H1 (cell line): ENCODE measurements at regions not wholly inside any gene's neighbourhood (a gene's known extent, or its start where the extent isn't known, plus 50 kb on each side); places are given as distances from the start of the nearest gene placed in this dataset.

ENCODE experiments used
- CTCF ChIA-PET: fragments of 300-600 bp; sonication (Branson Sonifier 250); formaldehyde crosslinking; loops from one replicate; lab custom pipeline; 2021; ENCODE audit not compliant: partially characterized antibody; lab: Charles Lee
- POLR2A ChIA-PET: fragments of 300-600 bp; sonication (Branson Sonifier 250); formaldehyde crosslinking; loops from one replicate; lab custom pipeline; 2021; ENCODE audit warnings: inconsistent platforms; ENCODE audit not compliant: partially characterized antibody; lab: Charles Lee
- DNase-seq, 2 experiments: peaks; one replicate each; pipeline versions ENCODE4 v3.0.0 to v3.0.0-alpha.2; 2010 to 2022; ENCODE audit warnings: low spot score in 2 of 2, low read depth in 1 of 2, mixed read lengths in 1 of 2
- FAIRE-seq: peaks from 2 replicates; lab custom pipeline; 2011; peaks lifted over from hg19 to GRCh38; lab: Jason Lieb, UNC
- H2AFZ ChIP-seq: 2 replicates; pipeline ENCODE4 v1.8.1; 2012; ENCODE audit warnings: low read length, inconsistent platforms
- H2AK5ac ChIP-seq: 2 replicates; pipeline ENCODE4 v1.6.1; 2013; ENCODE audit warnings: low read depth, low read length
- H2BK120ac ChIP-seq: replicated peaks from 2 replicates; pipeline ENCODE3; 2013; ENCODE audit warnings: low read depth, low read length, inconsistent platforms
- H2BK12ac ChIP-seq: 2 replicates; pipeline ENCODE4 v1.6.1; 2013; ENCODE audit warnings: low read depth, low read length
- H2BK15ac ChIP-seq: 2 replicates; pipeline ENCODE4 v1.6.1; 2013; ENCODE audit warnings: low read length
- H2BK20ac ChIP-seq: 2 replicates; pipeline ENCODE4 v1.6.1; 2013; ENCODE audit warnings: low read length
- H2BK5ac ChIP-seq: 2 replicates; pipeline ENCODE4 v1.6.1; 2013; ENCODE audit warnings: low read depth, low read length
- H3K14ac ChIP-seq: 2 replicates; pipeline ENCODE4 v1.6.1; 2013; ENCODE audit warnings: inconsistent platforms; ENCODE audit not compliant: insufficient read length
- H3K18ac ChIP-seq: 2 replicates; pipeline ENCODE4 v1.6.1; 2013; ENCODE audit warnings: low read length; ENCODE audit errors: extremely low read depth
- H3K23ac ChIP-seq: 2 replicates; pipeline ENCODE4 v1.6.1; 2013; ENCODE audit warnings: inconsistent platforms; ENCODE audit not compliant: insufficient read length
- H3K23me2 ChIP-seq: 2 replicates; pipeline ENCODE4 v1.6.1; 2013; ENCODE audit warnings: low read depth, low read length
- H3K27ac ChIP-seq: 2 replicates; pipeline ENCODE4 v1.6.1; 2011; ENCODE audit warnings: low read depth, low read length, inconsistent platforms
- H3K27me3 ChIP-seq, 4 experiments: replicated peaks in 1 of 4; 1 replicate in 1 of 4; 2 replicates in 3 of 4; pipeline versions ENCODE4 v1.6.1 to v1.8.1; 2011 to 2013; ENCODE audit warnings: low read length in 3 of 4, mild to moderate bottlenecking in 3 of 4, inconsistent platforms in 2 of 4, mixed read lengths in 2 of 4, moderate library complexity in 1 of 4; ENCODE audit not compliant: control insufficient read depth in 3 of 4, insufficient read depth in 3 of 4; ENCODE audit errors: extremely low read depth in 1 of 4
- H3K36me3 ChIP-seq, 4 experiments: 2 replicates each; pipeline versions ENCODE4 v1.6.1 to v1.8.1; 2011 to 2013; ENCODE audit warnings: mild to moderate bottlenecking in 4 of 4, low read length in 3 of 4, moderate library complexity in 2 of 4, control low read depth in 1 of 4, inconsistent platforms in 1 of 4; ENCODE audit not compliant: insufficient read depth in 4 of 4, control insufficient read depth in 2 of 4
- H3K4ac ChIP-seq: replicated peaks from 2 replicates; pipeline ENCODE3; 2013; ENCODE audit warnings: low read length, low read depth, mixed read lengths, inconsistent platforms; ENCODE audit not compliant: insufficient read length
- H3K4me1 ChIP-seq, 4 experiments: replicated peaks in 1 of 4; 1 replicate in 1 of 4; 2 replicates in 3 of 4; pipeline versions ENCODE4 v1.6.1 to v1.8.1; 2011 to 2013; ENCODE audit warnings: low read length in 3 of 4, inconsistent platforms in 2 of 4, mixed read lengths in 1 of 4; ENCODE audit not compliant: insufficient read depth in 4 of 4, control insufficient read depth in 3 of 4
- H3K4me2 ChIP-seq, 2 experiments: 2 replicates each; pipeline versions ENCODE4 v1.6.1 to v1.8.1; 2011 to 2013; ENCODE audit warnings: low read depth in 2 of 2, low read length in 2 of 2, control low read depth in 1 of 2, inconsistent platforms in 1 of 2, mild to moderate bottlenecking in 1 of 2; ENCODE audit not compliant: insufficient read depth in 1 of 2
- H3K4me3 ChIP-seq, 4 experiments: fragments of 200-600, 300-600 bp in 1 of 4; sonication (generic), shearing (Covaris generic), sonication (Bioruptor Twin) in 1 of 4; 2 replicates each; pipeline versions ENCODE4 v1.5.1 to v1.8.1; 2011 to 2016; ENCODE audit warnings: low read length in 4 of 4, low read depth in 3 of 4, control low read depth in 2 of 4, inconsistent platforms in 2 of 4, mild to moderate bottlenecking in 2 of 4, mixed read lengths in 1 of 4, moderate library complexity in 1 of 4; ENCODE audit not compliant: insufficient read depth in 2 of 4; ENCODE audit errors: extremely low read depth in 1 of 4
- H3K56ac ChIP-seq: replicated peaks from 2 replicates; pipeline ENCODE3; 2013; ENCODE audit warnings: low read depth, mild to moderate bottlenecking, mixed read lengths, low read length, inconsistent platforms; ENCODE audit not compliant: insufficient read length
- H3K79me1 ChIP-seq: 2 replicates; pipeline ENCODE4 v1.6.1; 2013; ENCODE audit warnings: low read depth, low read length, control low read depth
- H3K79me2 ChIP-seq, 2 experiments: 2 replicates each; pipeline versions ENCODE4 v1.6.1 to v1.8.1; 2012 to 2013; ENCODE audit warnings: low read length in 2 of 2, mild to moderate bottlenecking in 2 of 2, inconsistent platforms in 1 of 2; ENCODE audit not compliant: insufficient read depth in 2 of 2, control insufficient read depth in 1 of 2
- H3K9ac ChIP-seq, 4 experiments: replicated peaks in 1 of 4; 1 replicate in 1 of 4; 2 replicates in 3 of 4; pipeline versions ENCODE4 v1.6.1 to v1.8.1; 2011 to 2013; ENCODE audit warnings: low read depth in 3 of 4, low read length in 3 of 4, control low read depth in 2 of 4, mild to moderate bottlenecking in 2 of 4, moderate library complexity in 2 of 4, inconsistent platforms in 1 of 4; ENCODE audit errors: extremely low read depth in 1 of 4
- H3K9me3 ChIP-seq, 2 experiments: 2 replicates each; pipeline versions ENCODE4 v1.6.1 to v1.8.1; 2012 to 2013; ENCODE audit warnings: mild to moderate bottlenecking in 2 of 2, moderate library complexity in 2 of 2, control low read depth in 1 of 2, inconsistent platforms in 1 of 2, low read depth in 1 of 2, low read length in 1 of 2, mixed read lengths in 1 of 2; ENCODE audit not compliant: insufficient read depth in 2 of 2
- H4K20me1 ChIP-seq, 2 experiments: replicated peaks in 1 of 2; 2 replicates each; pipeline versions ENCODE3 to v1.8.1; 2011 to 2013; ENCODE audit warnings: inconsistent platforms in 2 of 2, low read length in 2 of 2, mild to moderate bottlenecking in 1 of 2; ENCODE audit not compliant: insufficient read depth in 2 of 2, control insufficient read depth in 1 of 2
- H4K5ac ChIP-seq: 2 replicates; pipeline ENCODE4 v1.6.1; 2013; ENCODE audit warnings: low read length, low read depth, mixed read lengths, inconsistent platforms; ENCODE audit not compliant: insufficient read length
- H4K8ac ChIP-seq: 2 replicates; pipeline ENCODE4 v1.8.0; 2013; ENCODE audit warnings: mild to moderate bottlenecking, moderate library complexity, low read length, inconsistent platforms; ENCODE audit not compliant: insufficient read depth; ENCODE audit errors: extremely low read depth
- H4K91ac ChIP-seq: replicated peaks from 2 replicates; pipeline ENCODE3; 2013; ENCODE audit warnings: low read length, mixed read lengths, inconsistent platforms; ENCODE audit not compliant: insufficient read length
- BACH1 ChIP-seq: IDR thresholded peaks from 2 replicates; pipeline ENCODE4 v1.6.1; 2012; ENCODE audit warnings: low read length, improper control_type of control experiment
- JUND ChIP-seq: IDR thresholded peaks from 2 replicates; pipeline ENCODE4 v1.6.1; 2011; ENCODE audit warnings: mild to moderate bottlenecking, improper control_type of control experiment, low read length
- SRF ChIP-seq: IDR thresholded peaks from 2 replicates; pipeline ENCODE4 v1.6.1; 2011; ENCODE audit warnings: mild to moderate bottlenecking, low read depth, low read length, moderate library complexity

GRCh38 chr4:175930471-175930870 lies 118.4 kb upstream of the GPM6A start:
- H3K4ac ChIP-seq, result no peak overlapping the region
- H3K23me2 ChIP-seq, result no peaks in the 10 kb centered on the region; the same call in 1 of the 2 replicates
- no peaks in the 10 kb centered on the region for H3K79me1 ChIP-seq
- no peaks in the 10 kb centered on the region for H3K27me3 ChIP-seq
- H2BK20ac ChIP-seq, result no peak overlapping the region
- H4K20me1 ChIP-seq, result no peaks in the 10 kb centered on the region
- no peak overlapping the region for H3K4me2 ChIP-seq
- H4K8ac ChIP-seq, result no peak overlapping the region
- no peaks in the 10 kb centered on the region for H3K79me2 ChIP-seq
- no peak overlapping the region for H2AFZ ChIP-seq
- H2BK120ac ChIP-seq, result no peak overlapping the region
- H4K91ac ChIP-seq, result no peak overlapping the region
- peaks cover 0 to 2% (median 0%) of the 10 kb centered on the region in 4 experiments; a peak in 1 of 7 replicates for H3K4me1 ChIP-seq
- H3K9ac ChIP-seq, result no peak overlapping the region
- no peak overlapping the region for H3K23ac ChIP-seq
- no peak overlapping the region for H3K18ac ChIP-seq
- H2AK5ac ChIP-seq, result no peak overlapping the region
- no peak overlapping the region for H3K14ac ChIP-seq
- no peak overlapping the region for H3K56ac ChIP-seq
- DNase-seq, result no peak
- no peak for FAIRE-seq
- no peak overlapping the region for H2BK5ac ChIP-seq
- no peaks in the 10 kb centered on the region for H3K36me3 ChIP-seq
- no peak for TF ChIP-seq BACH1
- TF ChIP-seq JUND, result no peak
- TF ChIP-seq SRF, result no peak
- ChIA-PET CTCF (interaction anchor here (1.0 to 1.5 kb wide), 2 partner anchors 10 to 18 kb away, joined by 3 to 4 read pairs; no protein-coding TSS in a partner anchor), POLR2A (no interaction called here)
- H2BK12ac ChIP-seq, result no peak overlapping the region
- H4K5ac ChIP-seq, result no peak overlapping the region
- no peak overlapping the region for H2BK15ac ChIP-seq
- no peaks in the 10 kb centered on the region for H3K9me3 ChIP-seq
- no peak overlapping the region for H3K4me3 ChIP-seq
- H3K27ac ChIP-seq, result no peak overlapping the region
